HG02885 (cell line): ENCODE measurements at regions not wholly inside any gene's neighbourhood (a gene's known extent, or its start where the extent isn't known, plus 50 kb on each side); places are given as distances from the start of the nearest gene placed in this dataset.
"Not testable (repeated sequence)": the region's sequence is repeated elsewhere in the genome, so short reads cannot be mapped to it uniquely, and the experiment has no call there.

Experiments used
- ATAC-seq: cut with Tn5 transposase; IDR thresholded peaks from one replicate; pipeline ENCODE4 v1.9.1; 2021; ENCODE audit warnings: mild to moderate bottlenecking; ENCODE audit not compliant: unreplicated experiment, poor library complexity

GRCh38 chr2:171266102-171266501, 105.4 kb upstream of the TLK1 start:
- no peak for ATAC-seq

DNA sequence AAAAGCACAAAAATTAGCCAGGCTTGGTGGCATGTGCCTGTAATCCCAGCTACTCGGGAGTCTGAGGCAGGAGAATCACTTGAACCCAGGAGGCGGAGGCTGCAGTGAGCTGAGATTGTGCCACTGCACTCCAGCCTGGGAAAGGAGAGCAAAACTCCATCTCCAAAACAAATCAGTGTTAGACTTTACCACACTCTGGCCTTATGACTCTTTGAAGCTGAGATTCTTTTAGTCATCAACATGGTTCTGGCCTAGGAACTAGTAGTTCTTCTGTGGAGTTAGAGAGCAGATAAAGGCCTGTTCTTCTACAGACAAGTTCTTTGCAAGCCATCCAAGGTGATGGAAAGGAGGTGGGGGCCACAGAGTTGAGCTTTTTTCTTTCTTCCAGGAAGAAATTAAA, 100.8 kb upstream of the TLK1 start:
- ATAC-seq: not testable (repeated sequence)

DNA sequence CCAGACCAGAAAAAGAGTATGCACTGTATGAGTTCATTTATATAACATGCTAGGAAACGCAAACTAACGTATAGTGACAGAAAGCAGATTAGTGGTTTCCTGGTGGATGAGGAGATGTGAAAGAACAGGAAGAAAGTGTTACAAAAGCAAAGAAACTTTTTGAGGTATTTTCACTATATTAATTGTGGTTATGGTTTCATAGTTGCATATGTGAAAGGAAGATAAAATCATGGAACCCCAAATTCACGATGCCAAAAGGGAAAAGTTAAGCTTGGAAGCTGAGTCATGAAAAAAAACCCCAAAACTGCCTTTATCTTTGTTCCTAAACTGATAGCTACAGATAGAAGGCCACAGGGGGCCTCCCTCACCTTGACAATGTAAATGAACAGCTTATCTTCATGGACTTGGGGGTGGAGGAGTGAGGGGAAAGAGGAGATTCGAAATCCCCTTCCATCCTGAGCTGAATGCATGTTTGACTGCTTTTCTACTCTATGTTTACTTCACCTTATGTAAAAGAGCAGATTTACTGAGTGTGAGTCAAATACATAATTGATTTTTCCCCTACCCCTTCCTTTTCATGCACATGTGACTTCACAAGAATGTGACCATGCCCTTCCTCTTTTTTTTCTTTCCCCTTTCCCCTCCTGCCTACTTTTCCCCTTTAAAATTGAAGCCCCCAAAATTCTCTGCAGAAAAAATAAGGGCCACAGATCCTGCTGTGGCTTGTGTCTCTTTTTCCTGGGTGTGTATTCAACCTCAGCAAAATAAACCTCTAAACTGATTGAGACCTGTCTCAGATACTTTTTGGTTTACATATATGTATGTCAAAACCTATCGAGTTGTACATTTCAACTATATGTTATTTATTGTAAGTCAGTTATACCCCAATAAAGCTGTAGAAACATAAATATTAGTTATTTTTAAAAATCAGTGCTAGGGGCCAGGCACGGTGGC, 100.1 kb upstream of the TLK1 start:
- ATAC-seq: no peak

DNA sequence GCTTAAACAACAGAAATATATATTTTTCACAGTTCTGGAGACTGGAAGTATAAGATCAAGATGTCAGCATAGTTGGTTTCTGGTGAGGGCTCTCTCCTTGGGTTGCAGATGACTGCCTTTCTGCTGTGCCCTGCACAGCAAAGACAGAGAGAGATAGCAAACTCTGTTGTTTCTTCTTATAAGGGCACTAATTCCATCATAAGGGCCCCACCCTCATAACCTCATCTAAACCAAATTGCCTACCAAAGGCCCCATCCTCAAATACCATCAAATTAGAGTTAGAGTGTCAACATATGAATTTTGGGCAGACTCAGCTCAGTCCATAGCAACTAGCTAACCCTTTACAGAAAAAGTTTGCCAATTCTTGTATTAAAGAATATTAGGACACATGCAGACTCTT, 94.0 kb upstream of the TLK1 start:
- ATAC-seq: no peak

DNA sequence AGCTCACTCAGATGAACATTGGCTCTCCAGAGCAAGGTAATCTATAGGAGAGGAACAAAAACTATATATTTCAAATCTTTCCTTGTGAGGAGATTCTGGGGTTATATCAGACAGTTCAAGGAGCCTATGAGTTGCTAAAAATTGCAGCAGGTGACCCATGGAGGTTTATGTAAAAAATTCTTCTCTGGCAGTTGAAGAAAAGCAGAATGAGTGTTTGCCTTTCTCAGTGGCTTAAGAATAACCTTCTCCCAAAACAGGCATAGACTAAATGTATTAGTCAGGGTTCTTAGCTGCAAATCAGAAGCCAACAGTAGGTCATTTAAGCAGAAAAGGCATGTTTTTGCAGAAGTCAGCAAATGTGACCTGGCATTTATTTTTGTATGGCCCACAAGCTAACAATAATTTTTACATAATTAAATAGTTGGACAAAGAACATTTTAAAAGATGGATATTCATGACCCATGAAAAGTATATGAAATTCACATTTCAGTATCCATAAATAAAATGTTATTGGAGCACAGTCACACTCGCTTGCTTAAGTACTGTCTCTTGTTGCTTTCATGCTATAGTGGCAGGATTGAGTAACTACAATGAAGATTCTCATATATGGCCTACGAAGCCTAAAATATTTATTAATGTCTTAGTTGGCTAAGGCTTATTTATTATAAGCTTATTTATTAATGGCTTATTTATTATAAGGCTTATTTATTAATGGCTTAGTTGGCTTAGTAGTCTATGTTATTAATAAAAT, 93.4 kb upstream of the TLK1 start:
- ATAC-seq: no peak

DNA sequence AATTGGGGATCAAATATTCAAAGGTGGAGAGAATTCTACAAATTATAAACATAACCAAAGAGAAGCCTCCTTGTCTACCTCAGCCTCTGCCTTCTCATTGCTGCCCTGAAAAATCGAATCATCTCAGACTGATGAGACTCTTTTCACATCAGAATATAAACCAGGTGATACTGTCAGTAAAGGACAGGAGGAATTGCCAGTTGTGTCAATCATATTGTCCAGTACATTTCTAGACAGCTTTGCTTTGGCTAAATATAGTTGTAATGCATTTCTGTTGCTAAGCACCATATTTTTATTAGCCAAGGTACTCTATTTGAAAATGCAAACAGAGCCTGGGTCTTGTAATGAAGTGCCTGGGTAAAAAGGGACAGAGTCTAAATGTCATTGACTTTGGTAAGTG, 92.6 kb upstream of the TLK1 start:
- ATAC-seq: no peak

DNA sequence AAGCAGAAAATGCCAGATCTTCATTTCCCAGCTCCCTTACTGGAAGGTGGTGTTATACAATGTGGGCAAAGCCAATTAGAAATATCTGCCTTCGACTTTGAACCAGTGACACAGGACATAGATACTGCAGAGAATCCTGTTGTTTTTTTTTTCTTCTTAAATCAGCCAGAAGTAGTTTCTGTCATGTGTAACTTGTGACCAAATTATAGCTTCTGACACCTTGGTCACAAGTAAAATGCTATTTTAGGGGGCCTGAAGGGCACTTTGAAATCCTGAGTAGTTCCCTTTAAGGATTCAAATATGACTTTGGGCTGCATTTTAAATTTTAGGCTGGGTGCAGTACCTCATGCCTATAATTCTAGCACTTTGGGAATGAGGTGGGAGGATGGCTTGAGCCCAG, 89.0 kb upstream of the TLK1 start:
- no peak for ATAC-seq

DNA sequence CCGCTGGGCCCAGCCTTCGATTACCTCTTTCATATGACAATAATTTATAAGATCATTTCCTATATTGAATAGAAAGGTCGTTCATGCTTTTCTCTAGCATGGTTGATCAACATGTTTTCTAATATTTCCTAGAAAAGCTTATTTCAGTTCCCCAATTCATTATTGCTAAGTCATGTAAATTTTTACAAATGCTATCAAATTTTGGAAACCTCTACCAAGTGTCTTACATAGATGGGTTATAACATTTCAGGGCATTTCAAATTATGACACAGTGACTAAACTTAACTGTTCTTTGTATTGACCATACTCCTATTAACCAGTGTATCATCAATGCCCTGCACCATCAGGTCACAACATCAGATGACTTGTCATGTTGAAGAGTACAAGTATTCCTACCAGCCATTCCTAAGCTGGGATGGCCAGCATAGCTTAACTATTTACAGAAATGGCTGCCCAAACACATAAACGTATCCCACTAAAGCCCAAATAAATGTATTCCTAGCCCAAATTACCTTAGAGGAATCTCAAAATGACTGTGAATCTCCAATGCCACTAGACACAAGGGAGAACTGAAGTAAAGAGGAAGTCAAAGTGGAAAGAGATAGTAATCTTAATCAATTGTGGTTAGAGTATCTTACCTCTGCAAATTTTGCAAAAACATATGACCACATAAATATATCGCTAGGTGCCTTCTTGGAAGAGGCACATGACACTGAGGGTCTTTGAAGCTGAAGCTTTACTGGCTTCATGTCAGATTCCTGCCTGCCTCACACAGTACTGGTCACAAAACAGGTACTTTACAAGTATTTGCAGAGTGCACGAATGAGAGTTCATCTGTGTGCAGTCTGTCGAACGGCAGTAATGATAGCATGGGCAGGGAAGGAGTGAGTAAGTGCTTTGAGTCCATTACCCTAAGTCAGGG, 87.3 kb upstream of the TLK1 start:
- peak; percentile 56 for ATAC-seq

- ATAC-seq: no peak
Measured at GRCh38 chr2:171244970-171245782, 84.5 kb upstream of the TLK1 start.

GRCh38 chr2:171244466-171244969, 83.8 kb upstream of the TLK1 start:
- ATAC-seq: no peak

GRCh38 chr2:171241771-171242170, 81.1 kb upstream of the TLK1 start:
- ATAC-seq: no peak

GRCh38 chr2:171238946-171239345, 78.3 kb upstream of the TLK1 start:
- ATAC-seq: no peak

DNA sequence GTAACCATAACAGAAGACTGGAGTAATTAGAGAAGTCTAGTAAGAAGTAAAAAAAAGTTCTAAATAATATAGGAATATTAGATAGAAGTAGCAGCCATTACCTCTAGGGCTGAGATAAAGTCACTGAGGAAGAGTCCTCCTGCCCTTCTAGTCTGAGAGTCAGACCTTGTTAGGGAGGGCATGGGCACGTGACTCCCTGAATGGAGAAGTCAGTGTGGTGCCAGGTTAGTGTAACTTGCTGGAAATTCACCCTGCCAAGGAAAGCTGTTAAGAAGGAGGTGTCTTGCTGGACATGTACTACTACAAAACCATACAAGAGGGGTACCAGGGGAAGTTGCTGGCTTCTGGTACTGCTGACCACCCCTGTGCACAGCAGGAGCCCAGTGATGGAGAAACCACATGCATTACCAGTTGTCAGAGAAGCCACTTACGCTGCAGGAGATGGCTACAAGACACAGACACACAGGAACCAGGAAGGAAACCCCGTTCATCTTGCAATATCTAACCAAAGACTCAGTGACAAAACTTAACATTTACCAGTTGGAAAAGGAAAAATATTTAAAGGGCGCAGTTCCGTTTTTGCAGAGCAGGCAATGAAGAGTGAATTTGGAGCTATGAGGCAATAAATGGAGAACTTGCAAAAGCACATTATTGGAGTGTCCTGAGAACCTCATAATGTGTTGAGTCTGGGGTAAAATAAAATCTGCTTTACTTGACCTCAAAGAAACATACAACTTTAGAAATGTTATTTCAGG, 77.2 kb upstream of the TLK1 start:
- no peak for ATAC-seq

DNA sequence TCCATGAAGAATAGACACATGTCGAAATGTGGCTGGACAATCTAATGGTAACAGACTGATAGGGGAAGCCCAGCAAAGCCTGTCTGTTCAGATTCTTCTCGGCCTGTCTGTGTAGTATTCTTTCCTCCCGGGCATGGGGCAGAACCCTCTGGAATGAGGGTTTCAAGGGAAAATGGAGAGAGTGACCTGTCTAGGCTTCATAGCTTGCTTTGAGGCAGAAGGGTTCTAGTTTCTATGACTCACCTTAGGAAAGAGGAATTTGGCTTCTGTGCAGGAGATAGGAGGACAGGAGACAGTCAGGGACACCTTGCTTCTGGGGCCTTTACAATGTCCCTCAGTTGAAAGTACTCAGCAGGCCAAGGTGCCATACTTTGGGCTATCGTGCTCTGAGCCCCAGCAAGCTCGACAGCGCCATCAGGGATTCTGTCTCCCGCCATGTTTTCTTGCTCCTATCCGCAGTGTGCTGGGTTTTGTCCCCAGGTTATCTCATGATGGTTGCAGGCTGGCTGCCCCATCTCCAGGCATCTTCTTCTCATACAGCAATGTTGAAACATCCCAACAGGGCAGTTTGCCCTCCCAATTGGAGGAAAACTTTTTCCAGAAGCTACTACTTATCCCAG, 74.7 kb upstream of the TLK1 start:
- no peak for ATAC-seq

- no peak for ATAC-seq
Measured at GRCh38 chr2:171230176-171230575, 69.5 kb upstream of the TLK1 start.

GRCh38 chr2:171228826-171229225, 68.1 kb upstream of the TLK1 start:
- no peak for ATAC-seq

DNA sequence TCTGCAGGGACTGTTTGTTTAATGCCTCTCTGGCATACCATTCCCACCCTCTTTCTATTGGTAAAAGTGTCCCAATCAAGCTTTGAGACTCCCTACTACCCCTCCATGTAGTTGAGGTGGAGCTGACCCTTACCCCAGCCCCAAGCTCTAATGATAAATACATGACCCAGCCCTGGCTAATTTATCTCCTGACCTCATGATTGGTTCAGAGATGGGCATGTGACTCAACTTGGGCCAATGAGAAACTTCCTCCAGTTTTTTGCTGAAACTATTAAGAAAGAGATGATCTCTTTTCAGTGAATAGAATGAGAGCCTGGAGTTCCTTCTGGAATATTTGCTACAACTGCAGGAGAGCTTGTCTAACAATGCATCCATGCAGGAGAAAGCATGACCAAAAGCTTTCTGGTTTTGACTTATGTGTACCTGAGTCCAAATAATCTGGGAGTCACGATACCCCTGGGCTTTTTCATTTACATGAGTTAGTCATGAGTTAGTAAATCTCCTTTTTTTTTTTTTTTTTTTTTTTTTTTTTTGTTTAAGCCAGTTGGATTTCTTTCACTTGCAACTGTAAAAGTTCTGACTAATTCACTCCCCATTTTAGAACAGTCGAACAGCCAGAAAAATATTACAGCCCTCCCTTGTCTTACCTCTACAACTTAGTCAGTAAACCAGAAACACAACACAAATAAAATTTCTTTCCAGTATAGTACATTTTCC, 66.5 kb upstream of the TLK1 start:
- ATAC-seq: no peak

GRCh38 chr2:171226461-171226860, 65.8 kb upstream of the TLK1 start:
- ATAC-seq: no peak
